NCI-H526 (cell line): ENCODE measurements at regions not wholly inside any gene's neighbourhood (a gene's known extent, or its start where the extent isn't known, plus 50 kb on each side); places are given as distances from the start of the nearest gene placed in this dataset.

Source experiments
- DNase-seq, 2 experiments: peaks; one replicate each; lab custom pipeline; 2025; lab: John Stamatoyannopoulos, UW

DNA sequence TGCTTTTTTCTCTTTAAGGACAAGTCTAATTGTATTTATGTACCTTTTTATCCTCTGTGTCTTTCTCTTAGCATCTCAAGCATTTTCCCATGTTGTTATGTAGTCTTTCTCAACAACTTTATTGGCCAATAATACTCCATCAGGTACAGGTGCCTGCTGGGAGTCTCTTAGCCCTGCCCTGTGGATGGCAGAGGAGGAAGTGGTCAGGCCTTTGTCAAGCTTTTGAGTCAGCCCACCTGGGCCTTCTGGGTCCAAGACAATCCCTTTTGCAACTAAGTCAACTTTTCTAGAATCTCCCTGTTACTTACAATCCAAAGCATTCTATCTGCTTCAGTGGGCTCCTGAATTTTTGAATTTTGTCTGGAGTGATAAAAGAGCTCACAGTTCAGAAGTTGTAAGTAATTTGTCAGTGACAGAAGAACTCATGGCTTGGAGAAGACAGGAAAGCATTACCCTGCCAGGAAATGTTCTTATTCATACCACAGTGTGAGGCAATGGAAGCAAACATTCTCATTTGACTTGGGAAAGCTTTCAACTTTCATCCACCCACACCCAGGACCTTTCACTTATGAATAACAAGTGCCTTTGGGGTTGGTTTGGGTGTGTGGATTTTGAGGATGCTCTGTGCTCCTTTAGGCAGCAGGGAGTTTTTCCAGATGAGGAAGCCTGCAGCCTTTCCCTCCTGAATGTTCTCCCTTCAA lies 200.0 kb upstream of the S1PR3 start:
- DNase-seq, result no peak

DNA sequence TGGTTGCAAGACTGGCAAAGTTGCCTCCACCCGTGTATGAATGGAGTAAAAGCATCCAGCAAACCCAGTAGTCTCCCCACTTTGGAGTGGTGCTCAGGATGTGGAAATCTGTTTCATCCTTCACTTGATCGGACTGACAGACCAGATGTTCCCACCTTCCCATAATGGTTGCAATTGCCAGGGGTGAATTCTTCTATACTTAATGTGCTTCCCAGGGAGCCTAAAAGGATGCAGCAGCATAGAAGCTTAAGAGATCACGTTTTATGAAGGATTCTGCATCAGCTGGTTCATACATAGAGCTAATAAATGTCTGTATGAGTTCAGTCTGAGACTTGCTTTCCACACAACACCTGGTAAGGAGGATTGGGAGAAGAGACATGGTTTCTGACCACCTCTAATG lies 198.8 kb upstream of the S1PR3 start:
- DNase-seq, result no peak

DNA sequence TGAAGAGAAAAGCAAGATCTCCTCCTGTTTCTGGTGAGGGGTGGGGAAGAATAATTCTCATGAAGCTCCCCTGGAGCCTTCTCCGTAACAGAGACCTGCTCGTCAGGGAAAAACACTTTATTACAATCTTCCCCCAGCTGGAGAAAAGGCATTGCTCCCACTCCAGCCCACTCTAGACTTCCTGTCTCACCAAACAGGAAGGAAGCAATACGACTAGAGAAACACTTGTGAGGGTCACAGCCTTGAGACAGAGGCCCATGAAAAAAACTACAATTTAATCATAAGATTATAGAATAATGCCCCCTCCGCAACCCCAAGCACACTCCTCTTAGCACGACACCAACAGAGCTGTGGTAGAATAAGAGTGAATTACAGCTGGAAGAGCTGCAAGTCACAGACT lies 197.2 kb upstream of the S1PR3 start:
- no peak for DNase-seq

DNA sequence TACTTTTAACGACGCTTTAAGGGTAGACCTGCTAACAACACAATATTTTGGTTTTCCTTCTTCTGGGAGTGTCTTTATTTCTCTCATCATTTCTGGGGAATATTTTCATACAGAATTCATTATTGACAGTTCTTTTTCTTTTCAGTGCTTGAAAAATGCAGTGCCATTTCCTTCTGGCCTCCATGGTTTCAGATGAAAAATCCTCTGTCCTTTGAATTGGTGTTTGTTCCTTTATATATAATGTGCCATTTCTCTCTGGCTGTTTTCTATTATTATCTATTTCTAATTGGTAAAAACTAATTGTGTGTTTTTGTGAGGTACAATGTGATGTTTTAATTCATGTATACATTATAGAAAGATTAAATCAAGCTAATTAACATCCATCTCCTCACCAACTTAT lies 194.3 kb upstream of the S1PR3 start:
- no peak for DNase-seq

DNA sequence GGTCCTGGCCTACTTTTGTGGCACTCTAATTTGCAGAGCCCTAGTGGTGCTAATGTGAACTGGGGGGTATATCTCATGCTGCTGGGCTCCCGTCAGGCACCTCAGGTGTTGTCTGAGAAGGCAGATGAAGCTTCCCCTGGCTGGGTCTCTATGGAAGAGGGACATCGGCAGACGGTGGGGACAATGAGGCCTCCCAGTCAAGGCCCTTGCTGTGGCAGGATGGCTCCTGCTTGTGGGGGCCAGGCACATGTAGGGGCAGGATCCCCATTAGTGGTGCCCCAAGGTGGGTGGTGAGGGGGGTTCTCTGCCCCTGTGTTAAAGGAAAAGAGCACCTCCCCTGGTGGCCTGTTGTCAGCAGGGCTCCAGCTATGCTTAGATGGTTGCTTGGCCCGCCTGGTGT lies 192.8 kb upstream of the S1PR3 start:
- no peak for DNase-seq

DNA sequence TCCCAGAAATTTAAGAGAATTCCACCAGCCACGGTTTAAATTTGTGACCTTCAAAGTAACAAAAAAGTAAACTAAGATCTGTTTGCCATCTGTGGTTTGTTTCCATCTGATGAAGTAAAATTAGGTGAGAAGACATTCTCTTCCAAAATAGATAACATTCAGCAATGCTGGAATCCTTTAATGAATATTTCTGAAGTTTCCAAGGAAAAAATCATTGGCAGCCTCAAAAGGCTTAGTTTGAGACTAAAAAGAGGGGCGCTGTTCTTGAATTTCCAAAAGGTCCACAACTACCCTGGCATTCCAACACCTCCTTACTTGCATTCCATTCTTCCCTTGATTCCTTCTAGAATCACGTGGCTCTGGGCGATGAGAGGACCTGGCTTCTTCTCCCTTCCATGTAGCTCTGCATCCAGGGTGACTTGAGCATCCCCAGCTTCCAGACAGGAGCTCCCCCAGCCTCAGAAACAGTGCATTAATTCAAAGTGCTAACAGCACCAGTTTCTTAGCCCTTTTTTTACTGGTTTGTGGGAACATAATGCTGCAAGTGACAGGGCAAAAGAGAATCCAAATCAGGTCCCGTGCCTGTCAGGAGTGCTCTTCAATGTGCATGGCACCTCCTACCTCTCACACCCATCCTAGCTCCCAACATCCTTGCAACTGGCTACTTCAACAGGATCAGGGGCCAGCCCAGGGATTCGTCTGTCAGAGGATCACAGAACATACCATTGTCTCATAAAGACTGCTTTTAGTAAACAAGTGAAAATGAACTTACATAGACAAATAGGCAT lies 191.5 kb upstream of the S1PR3 start:
- DNase-seq, result no peak

DNA sequence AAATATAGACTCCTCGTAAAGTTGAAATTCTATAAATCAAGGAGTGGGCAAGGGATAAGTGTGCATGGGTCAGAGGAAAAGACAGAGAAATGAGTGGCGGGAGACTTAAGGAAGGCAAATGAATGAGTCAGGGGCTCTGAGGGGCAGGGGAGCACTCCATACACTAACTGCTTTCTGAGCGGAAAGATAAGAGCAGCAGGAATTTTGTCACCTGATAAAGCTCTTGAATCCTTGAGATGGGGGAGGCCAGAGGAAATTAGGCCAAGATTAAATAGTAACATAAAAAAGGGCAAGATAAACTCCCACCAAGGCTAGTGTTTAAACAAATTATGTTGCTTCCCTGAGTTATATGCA lies 191.0 kb upstream of the S1PR3 start:
- no peak for DNase-seq

DNA sequence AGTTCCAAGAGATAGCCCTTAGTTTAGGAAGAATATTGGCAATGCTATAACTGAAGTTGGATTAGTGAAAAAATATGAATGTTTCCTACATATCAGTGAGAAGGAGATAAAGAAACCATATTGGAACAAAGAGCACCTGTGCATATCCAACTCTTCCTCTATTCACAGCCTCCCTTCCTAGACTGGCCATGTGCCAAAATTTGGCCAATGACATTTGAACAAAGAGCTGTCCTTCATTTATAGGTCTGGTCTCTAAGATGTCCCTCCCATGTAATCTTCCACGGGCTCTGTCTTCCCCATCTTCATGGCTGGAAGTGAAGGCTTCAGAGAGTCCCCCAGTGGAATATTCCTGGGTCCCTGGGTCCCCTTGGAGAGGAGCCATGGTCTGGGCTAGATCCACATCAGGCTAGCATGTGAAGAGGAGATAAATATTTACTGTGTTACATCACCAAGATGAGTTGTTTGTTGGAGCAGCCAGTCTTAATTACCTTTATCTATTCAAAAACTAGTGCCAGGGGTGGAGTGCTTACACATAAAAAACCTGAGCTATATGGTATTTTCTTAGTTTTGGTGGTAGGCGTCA lies 190.0 kb upstream of the S1PR3 start:
- no peak for DNase-seq

DNA sequence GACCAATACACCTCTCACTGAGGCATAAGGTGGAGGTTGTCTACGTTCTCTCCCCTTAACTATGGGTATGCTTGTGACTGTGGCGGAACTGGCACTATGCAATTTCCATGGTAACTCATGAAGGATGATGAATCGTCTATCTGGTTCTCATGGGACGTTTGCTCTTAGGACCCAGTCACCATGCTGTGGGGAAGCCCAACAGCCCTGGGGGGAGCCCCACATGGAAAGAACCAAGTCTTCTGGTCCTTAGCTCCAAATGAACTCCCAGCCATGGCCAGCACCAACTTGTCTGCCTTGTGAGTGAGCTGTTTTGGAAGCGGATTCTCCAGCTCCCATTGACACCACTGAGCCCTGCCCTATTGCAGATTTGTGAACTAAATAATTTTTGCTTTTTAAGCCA lies 188.7 kb upstream of the S1PR3 start:
- DNase-seq, result no peak

DNA sequence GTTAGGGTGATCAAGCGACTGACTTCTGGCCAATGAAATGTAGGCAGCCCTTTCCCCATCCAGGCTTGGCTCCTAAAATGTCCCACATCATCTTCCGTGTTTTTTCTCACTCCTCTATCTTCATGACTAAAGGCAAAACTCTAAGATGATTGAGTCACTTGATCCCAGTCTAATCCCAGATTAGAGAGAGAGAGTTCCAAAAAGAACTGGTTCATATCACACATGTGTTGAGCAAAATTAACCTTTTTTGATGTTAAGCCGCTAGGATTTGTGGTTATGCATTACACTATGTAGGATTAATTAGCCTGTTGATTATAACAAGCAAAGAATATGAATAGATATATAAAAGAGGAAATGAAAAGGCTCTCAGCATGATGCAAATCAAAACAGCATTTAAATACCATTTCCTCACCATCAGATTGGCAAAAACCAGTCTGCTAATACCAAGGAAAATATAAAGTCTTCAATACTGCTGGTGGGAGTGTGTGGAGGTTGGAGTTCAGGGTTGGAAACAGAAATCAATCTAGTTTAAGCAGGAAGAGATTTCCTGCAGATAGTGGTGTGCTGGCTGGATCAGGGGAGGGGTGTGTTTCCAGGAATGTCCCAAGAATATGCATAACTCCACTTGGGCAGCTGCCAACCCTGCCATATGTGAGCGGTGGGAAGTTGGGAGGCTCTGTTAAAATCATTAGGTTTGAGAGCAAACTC lies 187.6 kb upstream of the S1PR3 start:
- no peak for DNase-seq

DNA sequence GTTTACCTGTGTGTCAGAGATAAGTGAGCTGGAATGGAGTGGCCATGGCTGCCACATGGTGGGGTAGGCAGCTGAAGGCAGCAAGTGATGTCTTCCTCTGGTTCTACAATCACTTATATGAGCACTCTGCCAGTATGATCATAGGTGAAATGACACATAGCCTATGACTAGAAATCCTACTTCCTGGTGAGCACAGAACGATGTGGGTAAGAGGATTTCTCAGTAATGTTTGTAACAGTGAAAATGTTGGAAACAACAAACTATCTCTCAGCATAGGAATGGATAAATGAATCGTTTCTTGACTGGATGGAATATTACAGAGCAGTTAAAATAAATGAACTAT lies 187.0 kb upstream of the S1PR3 start:
- no peak for DNase-seq

DNA sequence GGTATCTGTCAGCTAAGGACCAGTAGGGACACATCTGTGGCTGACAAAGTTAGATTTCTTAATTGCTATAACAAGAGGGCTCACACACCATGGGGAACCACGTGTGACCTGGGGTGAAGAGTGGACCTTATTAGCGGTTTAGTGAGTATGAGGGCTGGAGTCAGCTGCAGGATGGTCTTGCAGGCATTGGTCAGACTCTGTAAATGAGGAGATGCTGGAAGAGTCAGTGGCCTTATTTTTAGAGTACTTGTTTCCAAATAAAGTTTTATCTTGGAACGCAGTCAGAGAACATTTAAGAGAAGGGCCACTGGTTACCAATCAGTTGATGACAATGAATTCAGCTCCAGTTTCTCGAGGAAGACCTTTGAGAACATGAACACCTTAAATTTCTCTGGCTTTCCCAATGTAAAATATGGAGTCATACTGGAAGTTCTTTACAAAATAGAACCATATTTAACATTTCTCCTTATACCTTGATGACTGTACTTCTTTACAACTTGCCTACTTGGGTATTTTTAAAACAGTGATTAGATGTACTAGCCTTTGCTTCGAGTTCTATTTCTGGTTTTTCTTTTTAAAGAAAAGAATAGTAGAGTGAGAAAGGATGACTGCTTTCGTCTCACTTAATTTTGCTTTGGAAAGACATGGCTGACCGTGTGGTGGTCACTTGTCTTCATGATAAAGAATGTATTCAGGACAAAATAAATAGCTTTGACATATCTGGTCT lies 185.9 kb upstream of the S1PR3 start:
- no peak for DNase-seq

DNA sequence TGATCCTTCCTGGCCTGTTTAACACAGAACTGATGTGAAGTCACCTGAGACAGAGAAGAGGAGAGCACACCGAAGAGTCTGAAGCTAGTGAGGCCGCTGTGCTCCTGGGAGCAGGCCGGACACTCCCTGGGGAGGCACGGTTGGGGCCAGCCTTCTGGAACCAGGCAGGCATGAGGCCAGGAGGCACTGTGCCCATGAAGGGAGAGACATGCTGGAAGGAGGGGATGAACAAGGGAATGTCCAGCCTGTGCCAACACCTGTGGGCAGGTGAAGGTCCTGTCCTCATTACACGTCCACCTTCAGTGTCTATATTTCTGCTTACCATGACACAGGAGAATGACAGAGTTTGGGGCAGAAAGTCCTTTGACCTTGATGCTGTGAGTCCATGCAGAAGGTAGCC lies 183.8 kb upstream of the S1PR3 start:
- DNase-seq, result no peak

DNA sequence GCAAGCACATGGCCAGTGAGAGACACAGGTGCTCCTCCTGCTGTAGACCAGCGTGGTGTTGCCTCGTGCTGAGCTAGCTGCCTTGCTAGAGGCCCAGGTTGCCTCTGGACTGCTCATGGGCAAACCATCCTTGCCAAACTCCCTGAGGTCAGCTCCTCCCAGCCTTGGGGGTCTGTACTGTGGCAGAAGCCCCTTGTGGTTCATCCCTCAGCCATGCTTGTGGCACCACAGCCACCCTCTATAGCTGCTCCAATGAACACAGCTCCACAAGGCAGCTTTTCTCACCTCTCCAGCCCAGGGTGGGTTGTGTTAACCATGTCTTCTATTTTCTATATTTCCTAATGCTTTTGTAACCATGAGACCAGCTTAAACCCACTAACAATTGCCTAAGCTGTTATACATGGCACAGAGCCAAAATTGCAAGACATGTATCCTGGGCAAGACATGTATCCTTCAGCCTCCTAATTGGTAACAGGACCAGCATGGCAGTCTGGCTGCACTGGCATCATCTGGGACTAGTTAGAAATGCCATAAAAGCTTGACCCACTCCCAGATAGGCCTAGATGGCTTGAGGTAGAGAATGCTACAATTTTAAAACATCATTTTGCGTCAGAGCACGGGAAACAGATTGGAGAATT lies 183.1 kb upstream of the S1PR3 start:
- DNase-seq, result no peak

DNA sequence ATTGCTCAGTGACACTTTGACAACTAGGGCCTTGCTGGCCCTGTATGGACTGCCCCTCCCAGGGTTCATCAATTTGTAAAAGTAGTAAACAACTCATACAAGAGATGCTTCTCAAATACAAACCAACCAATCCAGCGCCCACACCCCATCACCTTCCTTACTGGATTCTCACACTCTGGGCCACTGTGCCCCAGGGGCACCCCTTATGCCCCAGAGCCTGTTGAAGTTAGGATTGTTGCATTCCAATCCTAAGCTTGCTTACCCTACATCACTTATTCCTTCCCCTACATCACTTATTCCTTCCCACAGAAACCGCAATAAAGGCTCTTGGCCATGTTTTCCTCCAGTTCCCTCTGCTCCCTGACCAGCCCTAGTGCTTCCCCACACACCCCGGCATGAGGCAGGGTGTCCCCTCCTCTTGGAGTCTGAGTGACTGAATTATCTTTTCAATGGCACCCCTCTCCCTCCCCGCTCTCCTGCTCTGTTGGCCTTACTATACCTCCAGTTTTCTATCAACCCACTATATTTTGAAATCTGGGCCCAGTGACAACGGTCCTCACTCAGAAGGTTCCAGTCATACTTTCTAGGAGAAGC lies 182.4 kb upstream of the S1PR3 start:
- no peak for DNase-seq

DNA sequence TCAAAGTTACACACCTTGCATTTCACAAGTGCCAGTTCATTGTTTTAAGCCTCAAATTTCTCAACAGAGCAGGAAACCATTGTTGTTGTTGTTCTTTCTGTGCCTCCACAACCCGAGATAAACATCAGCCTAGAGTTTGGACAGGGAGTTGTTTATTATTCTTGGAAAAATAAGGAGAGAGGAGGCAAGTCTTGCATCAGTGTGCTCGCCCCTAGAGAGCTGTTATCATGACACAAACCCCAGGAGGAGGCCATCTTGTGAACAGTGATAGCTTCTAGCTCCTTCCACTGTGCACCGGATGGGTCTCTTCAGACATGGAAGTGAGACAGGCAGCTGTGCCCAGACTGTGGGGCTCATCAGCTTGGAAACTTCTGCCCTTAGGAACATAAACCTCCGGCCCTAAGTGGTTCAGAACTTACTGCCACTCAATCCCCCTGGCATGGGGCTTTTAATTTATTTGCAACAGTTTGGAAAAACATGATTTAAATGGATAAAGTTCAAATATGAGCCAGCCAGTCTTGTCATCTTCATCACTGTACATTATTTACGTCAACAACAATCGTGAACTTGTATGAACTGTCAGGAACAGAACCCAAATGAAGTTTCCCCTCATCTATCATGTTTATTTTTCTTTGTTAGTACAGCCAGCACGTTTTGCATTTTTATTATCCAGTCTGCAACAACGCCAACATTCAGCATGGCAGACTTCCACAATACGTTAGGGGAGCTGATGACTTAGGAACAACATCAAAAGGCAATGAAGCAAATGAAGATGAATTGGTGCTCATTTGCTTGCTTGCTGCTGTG lies 181.7 kb upstream of the S1PR3 start:
- peak; percentile 25 to 36 for DNase-seq

DNA sequence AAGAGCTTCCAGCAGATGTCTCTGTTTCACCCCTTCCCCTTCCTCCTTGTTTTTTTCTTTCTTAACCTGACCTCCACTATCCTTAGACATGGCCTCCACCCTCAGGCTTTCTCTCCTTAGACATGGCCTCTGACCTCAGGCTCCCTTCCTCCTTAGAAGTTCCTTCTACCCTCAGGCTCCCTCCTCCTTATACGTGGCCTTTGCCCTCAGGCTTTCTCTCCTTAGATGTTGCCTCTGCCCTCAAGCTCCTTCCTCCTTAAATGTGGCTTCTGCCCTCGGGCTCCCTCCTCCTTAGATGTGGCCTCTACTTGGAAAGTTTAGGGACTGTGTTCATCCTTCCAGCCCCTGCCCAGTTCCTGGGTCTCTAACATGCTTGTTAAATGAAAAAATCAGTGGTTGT lies 180.4 kb upstream of the S1PR3 start:
- no peak for DNase-seq

DNA sequence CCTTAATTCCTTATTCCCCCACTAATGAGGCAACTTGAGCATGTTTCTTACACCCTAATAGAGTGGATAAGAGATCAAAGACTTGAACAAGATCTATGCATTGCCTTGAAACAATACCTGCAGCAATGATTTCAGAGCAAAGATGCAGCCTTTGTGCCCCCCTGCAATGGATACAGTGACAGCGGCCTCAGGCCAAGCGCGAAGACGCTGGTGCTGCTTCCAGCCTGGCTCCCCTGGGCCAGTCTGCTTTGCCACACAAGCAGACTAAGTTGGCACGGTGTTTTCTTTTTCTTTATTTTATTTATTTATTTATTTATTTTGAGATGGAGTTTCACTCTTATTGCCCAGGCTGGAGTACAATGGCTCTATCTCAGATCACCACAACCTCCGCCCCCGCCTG lies 179.8 kb upstream of the S1PR3 start:
- DNase-seq, result no peak

DNA sequence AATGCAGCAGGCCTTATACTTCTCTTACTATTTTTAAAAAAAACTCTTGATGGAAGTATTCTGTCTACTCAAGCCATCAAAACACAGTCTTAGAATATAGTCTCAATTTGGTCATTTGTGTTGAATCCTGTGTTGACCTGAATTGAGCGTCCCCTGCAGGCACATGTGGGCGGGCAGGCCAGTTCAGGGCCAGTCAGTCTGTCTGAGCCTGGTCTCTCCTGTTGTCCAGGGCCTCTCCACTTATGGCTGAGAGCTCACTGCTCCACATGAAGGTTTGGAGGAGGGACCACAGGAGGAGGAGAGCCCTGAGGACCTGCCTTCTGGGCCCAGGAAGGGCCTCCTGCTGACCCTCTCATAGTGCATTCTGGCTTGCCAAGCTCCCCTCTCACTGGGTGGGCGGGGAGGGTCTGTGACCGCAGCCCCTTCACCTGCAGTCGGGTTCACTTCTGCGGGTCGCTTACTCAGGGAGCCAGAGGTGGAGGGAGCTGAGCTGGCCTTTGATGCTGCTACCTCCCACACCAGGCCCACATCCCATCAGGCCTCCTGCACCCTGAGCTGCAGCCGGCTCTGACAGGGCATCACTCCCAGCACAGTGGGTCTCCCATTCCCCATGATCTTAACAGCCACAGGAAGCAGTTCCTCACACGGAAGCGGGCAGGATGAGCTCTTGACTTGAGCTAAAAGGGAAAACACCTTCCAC lies 178.2 kb upstream of the S1PR3 start:
- no peak for DNase-seq

DNA sequence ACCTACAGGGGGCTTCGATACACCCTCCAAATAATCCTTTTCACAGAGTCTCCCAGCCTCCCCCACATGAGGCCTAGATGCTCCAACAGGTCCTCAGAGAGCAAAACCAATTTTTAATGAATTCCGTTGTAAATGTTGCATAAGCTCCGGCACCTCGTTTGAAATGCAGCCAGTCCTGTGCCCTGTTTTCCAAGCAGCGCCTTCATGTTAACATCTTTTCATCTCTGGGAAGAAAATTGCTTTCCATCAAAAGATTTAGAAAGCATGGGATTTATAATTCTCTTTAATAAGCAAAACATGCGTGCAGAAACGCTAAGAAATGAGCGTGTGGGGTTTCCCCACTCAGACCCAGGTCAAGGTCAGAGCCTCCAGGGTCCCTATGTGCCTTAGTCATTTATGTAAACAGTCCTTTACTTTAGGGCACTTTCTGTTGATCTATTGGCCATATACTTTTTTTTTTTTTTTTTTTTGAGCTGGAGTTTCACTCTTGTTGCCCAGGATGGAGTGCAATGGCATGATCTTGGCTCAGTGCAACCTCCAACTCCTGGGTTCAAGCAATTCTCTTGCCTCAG lies 177.5 kb upstream of the S1PR3 start:
- DNase-seq, result no peak
